H1 (cell line): ENCODE measurements at regions not wholly inside any gene's neighbourhood (a gene's known extent, or its start where the extent isn't known, plus 50 kb on each side); places are given as distances from the start of the nearest gene placed in this dataset.

Source experiments
- CTCF ChIP-seq, 3 experiments: IDR thresholded peaks; 1 replicate in 2 of 3; 2 replicates in 1 of 3; pipeline versions ENCODE4 v1.5.1 to v1.6.1; 2011; ENCODE audit warnings: low read length in 3 of 3, mild to moderate bottlenecking in 3 of 3, inconsistent platforms in 2 of 3, low read depth in 1 of 3, moderate library complexity in 1 of 3; ENCODE audit not compliant: insufficient read depth in 1 of 3; ENCODE audit errors: control extremely low read depth in 1 of 3
- EZH2 ChIP-seq: fragments of 200-600 bp; sonication (generic); IDR thresholded peaks from 2 replicates; pipeline ENCODE4 v1.7.1; 2012; ENCODE audit warnings: low read depth, mild to moderate bottlenecking, moderate library complexity, low read length, inconsistent platforms; ENCODE audit not compliant: severe bottlenecking
- POLR2AphosphoS5 ChIP-seq: IDR thresholded peaks from 2 replicates; pipeline ENCODE4 v1.6.1; 2011; ENCODE audit warnings: low read depth, low read length
- RBBP5 ChIP-seq: IDR thresholded peaks from 2 replicates; pipeline ENCODE4 v1.7.1; 2012; ENCODE audit warnings: low read depth, mild to moderate bottlenecking, inconsistent platforms, low read length, moderate library complexity, borderline replicate concordance

GRCh38 chr4:83785891-83786290 lies 250.0 kb downstream of the GPAT3 start:
- TF ChIP-seq RBBP5: no peak
- TF ChIP-seq CTCF (IDR thresholded peaks at IDR 0.05; ENCODE audit: control extremely low read depth in 1 of 3, insufficient read depth in 1 of 3, low read depth in 1 of 3, low read length in 3 of 3): no peak
- TF ChIP-seq POLR2AphosphoS5: no peak
- TF ChIP-seq EZH2: no peak
